Neural crest cell (in vitro differentiated cells): ENCODE measurements at regions not wholly inside any gene's neighbourhood (a gene's known extent, or its start where the extent isn't known, plus 50 kb on each side); places are given as distances from the start of the nearest gene placed in this dataset.

Experiments used
- DNase-seq: peaks from one replicate; pipeline ENCODE4 v3.0.0; 2021; ENCODE audit warnings: low read depth, mixed read lengths, low spot score
- H3K27ac Mint-ChIP-seq: one replicate; pipeline ENCODE4 v1.8.0; 2021; ENCODE audit warnings: mild to moderate bottlenecking, mixed read lengths; ENCODE audit not compliant: unreplicated experiment
- H3K27me3 Mint-ChIP-seq: 2 replicates; pipeline ENCODE4 v1.8.0; 2021; ENCODE audit warnings: low read depth, mild to moderate bottlenecking, mixed read lengths
- H3K36me3 Mint-ChIP-seq: 2 replicates; pipeline ENCODE4 v1.8.0; 2021; ENCODE audit warnings: low read depth, mild to moderate bottlenecking, mixed read lengths
- H3K4me1 Mint-ChIP-seq: 2 replicates; pipeline ENCODE4 v1.8.0; 2021; ENCODE audit warnings: mixed read lengths
- H3K4me3 Mint-ChIP-seq: one replicate; pipeline ENCODE4 v1.8.0; 2021; ENCODE audit warnings: mild to moderate bottlenecking, mixed read lengths
- H3K9me3 Mint-ChIP-seq: 2 replicates; pipeline ENCODE4 v1.8.0; 2021; ENCODE audit warnings: mixed read lengths
- TF ChIP-seq, protein P1 (sequence below): fragments of 200-600 bp; sonication (generic); conservative IDR thresholded peaks from 2 replicates; pipeline ENCODE4 v1.5.0; 2021; ENCODE audit warnings: antibody characterized with exemption, mild to moderate bottlenecking

GRCh38 chr21:31511258-31511657, 148.2 kb upstream of the SOD1 start:
- H3K36me3 Mint-ChIP-seq = no peaks in the 10 kb centered on the region
- TF ChIP-seq, protein P1, sequence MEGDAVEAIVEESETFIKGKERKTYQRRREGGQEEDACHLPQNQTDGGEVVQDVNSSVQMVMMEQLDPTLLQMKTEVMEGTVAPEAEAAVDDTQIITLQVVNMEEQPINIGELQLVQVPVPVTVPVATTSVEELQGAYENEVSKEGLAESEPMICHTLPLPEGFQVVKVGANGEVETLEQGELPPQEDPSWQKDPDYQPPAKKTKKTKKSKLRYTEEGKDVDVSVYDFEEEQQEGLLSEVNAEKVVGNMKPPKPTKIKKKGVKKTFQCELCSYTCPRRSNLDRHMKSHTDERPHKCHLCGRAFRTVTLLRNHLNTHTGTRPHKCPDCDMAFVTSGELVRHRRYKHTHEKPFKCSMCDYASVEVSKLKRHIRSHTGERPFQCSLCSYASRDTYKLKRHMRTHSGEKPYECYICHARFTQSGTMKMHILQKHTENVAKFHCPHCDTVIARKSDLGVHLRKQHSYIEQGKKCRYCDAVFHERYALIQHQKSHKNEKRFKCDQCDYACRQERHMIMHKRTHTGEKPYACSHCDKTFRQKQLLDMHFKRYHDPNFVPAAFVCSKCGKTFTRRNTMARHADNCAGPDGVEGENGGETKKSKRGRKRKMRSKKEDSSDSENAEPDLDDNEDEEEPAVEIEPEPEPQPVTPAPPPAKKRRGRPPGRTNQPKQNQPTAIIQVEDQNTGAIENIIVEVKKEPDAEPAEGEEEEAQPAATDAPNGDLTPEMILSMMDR = no peak
- DNase-seq = no peak
- H3K9me3 Mint-ChIP-seq = no peaks in the 10 kb centered on the region
- H3K4me3 Mint-ChIP-seq = no peak overlapping the region
- no peaks in the 10 kb centered on the region for H3K27me3 Mint-ChIP-seq
- H3K27ac Mint-ChIP-seq = no peak overlapping the region
- peaks cover 29% of the 10 kb centered on the region for H3K4me1 Mint-ChIP-seq

DNA sequence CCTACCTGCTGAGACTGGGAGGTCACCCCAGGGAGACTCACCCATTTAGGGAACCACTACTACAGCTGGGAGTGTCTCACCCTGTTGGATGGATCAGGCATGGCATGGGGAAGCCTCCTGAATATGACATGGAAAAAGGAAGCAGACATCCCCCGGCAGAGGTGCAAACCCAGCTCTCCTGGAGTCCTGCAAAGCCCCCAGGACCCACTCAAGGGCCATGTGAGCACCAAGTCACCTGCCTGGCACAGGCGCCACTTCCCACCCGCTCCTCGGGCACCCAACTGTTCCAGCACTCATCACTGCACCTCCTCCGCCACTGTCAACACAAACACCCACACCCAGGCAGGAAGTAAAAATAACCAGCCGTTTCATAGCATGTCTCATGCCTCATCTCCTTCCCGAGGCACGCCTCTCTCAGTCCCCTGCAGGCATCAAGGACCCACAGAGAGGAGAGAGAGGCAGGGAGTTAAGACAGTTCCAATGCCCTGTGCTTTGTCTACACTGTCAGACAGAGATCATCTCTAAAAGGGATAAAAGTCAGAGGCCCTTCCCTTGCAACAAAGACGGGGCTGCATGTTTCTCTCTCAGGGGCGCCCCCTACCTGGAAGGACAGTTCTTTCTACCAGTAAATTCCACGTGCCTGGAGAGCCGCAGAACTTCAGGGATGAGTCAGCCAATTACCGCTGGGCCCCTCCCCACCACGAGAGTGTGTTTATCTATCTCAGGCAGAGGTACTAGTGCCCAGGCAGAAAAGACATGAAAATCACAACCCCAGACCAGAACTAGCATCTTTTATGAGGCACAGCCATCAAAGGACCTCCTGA, 150.1 kb upstream of the SOD1 start:
- Mint-ChIP-seq H3K4me3 (no peak overlapping the region), H3K36me3 (no peaks in the 10 kb centered on the region), H3K9me3 (no peaks in the 10 kb centered on the region), H3K27me3 (no peaks in the 10 kb centered on the region), H3K27ac (no peak overlapping the region), H3K4me1 (peaks cover 29% of the 10 kb centered on the region)
- TF ChIP-seq, protein P1 = peak; percentile 59
- peak; percentile 12 for DNase-seq

- Mint-ChIP-seq H3K36me3 (no peaks in the 10 kb centered on the region), H3K9me3 (no peaks in the 10 kb centered on the region), H3K27ac (no peak overlapping the region), H3K4me1 (peaks cover 28% of the 10 kb centered on the region), H3K27me3 (no peaks in the 10 kb centered on the region), H3K4me3 (no peak overlapping the region)
- DNase-seq = no peak
- TF ChIP-seq, protein P1 = no peak
Observed at GRCh38 chr21:31505975-31506374, 153.5 kb upstream of the SOD1 start.

DNA sequence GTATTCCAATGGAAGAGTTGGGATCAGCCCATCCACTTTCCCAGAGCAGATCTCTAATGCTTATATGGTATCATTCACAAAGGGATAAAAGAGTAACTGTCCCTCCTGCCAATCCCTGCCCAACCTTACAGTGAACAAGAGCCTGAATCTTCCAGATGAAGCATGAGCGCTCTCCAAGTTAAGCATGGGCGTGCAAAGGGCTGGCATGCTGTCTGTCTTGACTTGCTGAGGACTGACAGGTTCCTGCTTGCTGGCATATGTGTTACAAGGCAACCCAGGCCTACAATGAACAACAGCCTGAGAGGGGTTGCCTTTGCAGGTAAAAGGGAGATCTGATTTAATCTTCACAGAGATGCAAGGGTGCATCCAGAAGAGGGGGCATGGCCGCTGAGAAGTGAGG, 155.6 kb upstream of the SOD1 start:
- Mint-ChIP-seq H3K27me3 (no peaks in the 10 kb centered on the region), H3K4me1 (peaks cover 27% of the 10 kb centered on the region), H3K36me3 (peaks cover 3% of the 10 kb centered on the region), H3K9me3 (no peaks in the 10 kb centered on the region), H3K27ac (no peak overlapping the region), H3K4me3 (no peak overlapping the region)
- DNase-seq = no peak
- TF ChIP-seq, protein P1 = no peak

DNA sequence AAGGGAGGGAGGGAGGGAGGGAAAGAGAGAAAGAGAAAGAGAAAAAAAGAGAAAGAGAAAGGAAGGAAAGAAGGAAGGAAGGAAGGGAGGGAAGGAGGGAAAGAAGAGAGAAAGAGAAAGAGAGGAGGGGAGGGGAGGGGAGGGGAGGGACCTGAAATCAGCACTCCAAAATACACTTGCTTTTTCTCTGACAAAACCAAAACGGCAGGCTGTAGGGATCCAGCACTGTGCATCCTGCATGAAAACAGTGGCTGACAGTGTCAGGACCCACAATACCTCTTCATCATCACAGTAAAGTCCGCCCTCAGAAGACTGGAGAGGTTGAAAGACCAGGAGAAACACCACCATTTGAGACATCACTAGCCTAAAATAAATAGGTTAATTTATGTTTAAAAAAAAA, 156.0 kb upstream of the SOD1 start:
- Mint-ChIP-seq H3K27me3 (no peaks in the 10 kb centered on the region), H3K27ac (no peak overlapping the region), H3K9me3 (no peaks in the 10 kb centered on the region), H3K36me3 (peaks cover 3% of the 10 kb centered on the region), H3K4me3 (no peak overlapping the region), H3K4me1 (peaks cover 26% of the 10 kb centered on the region)
- TF ChIP-seq, protein P1 = no peak
- no peak for DNase-seq
